ENCODE measurements at regions not wholly inside any gene's neighbourhood (a gene's known extent, or its start where the extent isn't known, plus 50 kb on each side); places are given as distances from the start of the nearest gene placed in this dataset.

DNA sequence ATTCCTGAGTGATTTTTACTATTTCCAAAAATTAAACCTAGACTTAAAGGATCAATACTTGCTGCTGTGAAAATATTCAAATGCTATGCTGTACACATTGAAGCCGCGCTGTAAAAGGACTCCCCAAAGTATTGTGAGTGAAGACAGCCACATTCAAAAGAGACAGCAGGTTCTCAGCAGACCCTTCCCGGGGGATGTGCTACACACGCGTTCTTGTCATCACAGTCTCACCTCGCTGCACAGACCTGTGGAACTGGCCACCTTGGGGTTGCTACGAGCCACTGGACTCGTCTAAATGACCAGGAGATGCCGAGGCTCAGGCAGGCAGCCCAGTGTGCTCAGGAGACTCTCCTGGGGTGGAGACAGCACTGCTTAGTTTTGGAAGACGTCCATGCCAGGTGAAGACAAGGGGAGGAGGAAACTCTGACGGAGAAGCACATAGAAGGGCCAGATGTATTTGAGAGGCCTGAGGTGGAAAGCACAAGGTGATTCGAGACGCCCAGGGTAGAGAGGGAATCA, 367.7 kb upstream of the SHH start:
- H3K36me3 Mint-ChIP-seq (ENCODE audit: low read depth) = no peaks in the 10 kb centered on the region
- TF ChIP-seq, protein P1, sequence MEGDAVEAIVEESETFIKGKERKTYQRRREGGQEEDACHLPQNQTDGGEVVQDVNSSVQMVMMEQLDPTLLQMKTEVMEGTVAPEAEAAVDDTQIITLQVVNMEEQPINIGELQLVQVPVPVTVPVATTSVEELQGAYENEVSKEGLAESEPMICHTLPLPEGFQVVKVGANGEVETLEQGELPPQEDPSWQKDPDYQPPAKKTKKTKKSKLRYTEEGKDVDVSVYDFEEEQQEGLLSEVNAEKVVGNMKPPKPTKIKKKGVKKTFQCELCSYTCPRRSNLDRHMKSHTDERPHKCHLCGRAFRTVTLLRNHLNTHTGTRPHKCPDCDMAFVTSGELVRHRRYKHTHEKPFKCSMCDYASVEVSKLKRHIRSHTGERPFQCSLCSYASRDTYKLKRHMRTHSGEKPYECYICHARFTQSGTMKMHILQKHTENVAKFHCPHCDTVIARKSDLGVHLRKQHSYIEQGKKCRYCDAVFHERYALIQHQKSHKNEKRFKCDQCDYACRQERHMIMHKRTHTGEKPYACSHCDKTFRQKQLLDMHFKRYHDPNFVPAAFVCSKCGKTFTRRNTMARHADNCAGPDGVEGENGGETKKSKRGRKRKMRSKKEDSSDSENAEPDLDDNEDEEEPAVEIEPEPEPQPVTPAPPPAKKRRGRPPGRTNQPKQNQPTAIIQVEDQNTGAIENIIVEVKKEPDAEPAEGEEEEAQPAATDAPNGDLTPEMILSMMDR (IDR thresholded peaks at IDR 0.05) = no peak
- H3K27ac Mint-ChIP-seq = no peak overlapping the region
- ChIA-PET POLR2A (no interaction called here), CTCF (no interaction called here)
- ATAC-seq (no peak), DNase-seq (no peak)
- H3K4me1 Mint-ChIP-seq (ENCODE audit: low read depth) = no peaks in the 10 kb centered on the region
- no peaks in the 10 kb centered on the region for H3K9me3 Mint-ChIP-seq
- peaks cover 4% of the 10 kb centered on the region for H3K27me3 Mint-ChIP-seq
- no peak overlapping the region for H3K4me3 Mint-ChIP-seq
- intact Hi-C loops (cut with micrococcal nuclease) = no loop called here

DNA sequence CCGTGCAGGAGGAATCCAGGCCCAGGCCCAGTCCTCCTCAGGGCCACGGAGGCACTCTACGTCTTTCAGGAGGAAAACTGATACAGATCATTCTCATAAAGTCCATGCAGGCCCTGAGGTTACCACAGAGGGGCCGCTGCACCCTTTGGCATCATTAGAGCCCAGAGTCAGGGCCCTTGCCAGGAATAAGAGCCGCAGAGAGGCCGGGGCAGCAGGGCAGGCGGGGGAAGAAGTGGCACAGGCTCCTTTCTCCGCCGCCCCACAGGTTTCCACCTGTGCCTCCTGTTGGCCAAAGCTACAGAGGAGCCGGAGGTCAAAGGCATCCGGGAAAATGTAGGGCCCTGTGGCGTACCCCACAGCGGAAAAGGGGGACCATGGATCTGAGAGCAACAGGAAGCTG, 366.6 kb upstream of the SHH start:
- Mint-ChIP-seq H3K27me3 (peaks cover 4% of the 10 kb centered on the region), H3K36me3 (ENCODE audit: low read depth) (no peaks in the 10 kb centered on the region), H3K27ac (no peak overlapping the region), H3K9me3 (no peaks in the 10 kb centered on the region), H3K4me3 (no peak overlapping the region), H3K4me1 (ENCODE audit: low read depth) (no peaks in the 10 kb centered on the region)
- intact Hi-C loops (cut with micrococcal nuclease) = no loop called here
- ChIA-PET POLR2A (no interaction called here), CTCF (no interaction called here)
- TF ChIP-seq, protein P1 (IDR thresholded peaks at IDR 0.05) = no peak
- DNase-seq (no peak), ATAC-seq (no peak)

DNA sequence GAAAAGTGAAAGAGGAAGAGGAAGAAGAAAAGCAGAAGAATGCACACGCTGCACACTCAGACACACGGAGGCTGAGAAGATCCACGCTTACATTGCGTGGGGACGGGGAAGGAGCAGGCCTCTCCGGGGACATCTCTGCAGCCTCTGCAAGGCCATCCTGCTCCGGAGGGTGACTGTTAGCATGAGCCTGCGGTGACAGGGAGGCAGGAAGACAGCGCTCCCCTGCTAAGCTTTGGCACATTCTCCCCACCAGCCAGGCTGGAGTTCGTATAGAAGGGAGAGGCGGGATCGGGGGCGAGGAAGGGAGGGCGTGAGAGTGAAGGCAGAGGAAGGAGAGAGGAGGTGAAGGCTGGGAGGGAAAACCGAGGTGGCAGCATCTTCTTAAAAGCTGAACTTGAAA, 366.0 kb upstream of the SHH start:
- no peaks in the 10 kb centered on the region for H3K4me1 Mint-ChIP-seq (ENCODE audit: low read depth)
- ATAC-seq (no peak), DNase-seq (no peak)
- H3K36me3 Mint-ChIP-seq (ENCODE audit: low read depth) = no peaks in the 10 kb centered on the region
- intact Hi-C loops (cut with micrococcal nuclease) = no loop called here
- ChIA-PET CTCF (no interaction called here), POLR2A (no interaction called here)
- TF ChIP-seq, protein P1 (IDR thresholded peaks at IDR 0.05) = no peak
- peaks cover 4% of the 10 kb centered on the region for H3K27me3 Mint-ChIP-seq
- no peak overlapping the region for H3K4me3 Mint-ChIP-seq
- no peaks in the 10 kb centered on the region for H3K9me3 Mint-ChIP-seq
- no peak overlapping the region for H3K27ac Mint-ChIP-seq

DNA sequence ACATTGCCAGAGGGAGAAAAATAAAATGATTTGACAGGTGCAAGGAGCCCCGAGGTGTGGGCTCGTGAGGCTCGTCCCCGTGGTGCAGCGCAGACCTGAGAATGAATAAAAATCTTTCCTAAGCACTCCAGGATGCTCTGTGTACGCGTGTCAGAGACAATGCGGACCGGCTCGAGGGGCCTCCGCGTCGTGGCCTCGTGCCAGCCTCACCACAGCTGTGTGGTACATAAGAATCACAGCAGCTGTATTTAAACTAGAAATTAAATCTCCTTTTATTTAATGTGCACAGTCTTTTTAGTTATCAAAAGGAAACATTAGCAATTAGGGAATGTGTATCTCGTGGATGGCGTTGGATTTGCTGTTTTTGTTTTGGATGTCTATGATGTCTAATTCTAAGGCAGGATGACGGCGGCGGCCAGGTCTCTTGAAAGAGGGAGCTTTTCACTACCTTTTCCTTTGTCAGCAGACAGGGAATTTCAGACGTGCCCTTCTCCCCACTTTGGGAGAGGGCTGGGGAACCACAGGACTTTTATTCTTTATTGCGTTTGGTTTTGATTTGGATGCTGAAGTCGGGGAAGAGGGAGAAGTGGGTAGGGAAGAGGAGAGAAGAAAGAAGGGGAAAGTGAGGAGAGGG, 365.3 kb upstream of the SHH start:
- ChIA-PET CTCF (no interaction called here), POLR2A (no interaction called here)
- Mint-ChIP-seq H3K36me3 (ENCODE audit: low read depth) (no peaks in the 10 kb centered on the region), H3K4me1 (ENCODE audit: low read depth) (no peaks in the 10 kb centered on the region), H3K27me3 (peaks cover 4% of the 10 kb centered on the region), H3K27ac (no peak overlapping the region), H3K9me3 (no peaks in the 10 kb centered on the region), H3K4me3 (no peak overlapping the region)
- intact Hi-C loops (cut with micrococcal nuclease) = no loop called here
- ATAC-seq (no peak), DNase-seq (no peak)
- TF ChIP-seq, protein P1 (IDR thresholded peaks at IDR 0.05) = no peak

DNA sequence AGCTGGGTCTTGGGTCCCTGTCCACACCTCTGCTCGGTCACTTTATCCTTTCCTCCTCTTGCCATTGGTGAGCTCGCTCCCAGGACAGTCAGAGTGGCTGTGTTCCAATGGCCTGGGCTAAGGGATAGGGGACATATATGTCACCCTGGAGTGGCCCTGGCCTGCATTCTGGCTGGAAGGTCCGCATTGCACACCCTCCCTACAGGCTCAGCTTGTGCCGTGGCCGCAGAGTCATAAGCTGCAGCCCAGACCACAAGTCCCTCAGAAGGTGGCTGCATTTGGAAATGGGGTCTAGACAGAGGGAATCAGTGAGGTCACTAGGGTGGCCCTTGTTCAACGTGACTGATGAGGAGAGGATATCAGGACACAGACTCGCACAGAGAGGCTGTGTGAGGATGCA, 363.8 kb upstream of the SHH start:
- H3K4me3 Mint-ChIP-seq = no peak overlapping the region
- POLR2A ChIA-PET = no interaction called here
- intact Hi-C loops (cut with micrococcal nuclease) = no loop called here
- H3K36me3 Mint-ChIP-seq (ENCODE audit: low read depth) = no peaks in the 10 kb centered on the region
- TF ChIP-seq, protein P1 (IDR thresholded peaks at IDR 0.05) = no peak
- no peaks in the 10 kb centered on the region for H3K9me3 Mint-ChIP-seq
- no peak for ATAC-seq
- H3K27ac Mint-ChIP-seq = no peak overlapping the region
- CTCF ChIA-PET = interaction anchor here (1.1 kb wide), 1 partner anchor 10 kb away, joined by 3 read pairs; no protein-coding TSS in a partner anchor
- H3K27me3 Mint-ChIP-seq = peaks cover 4% of the 10 kb centered on the region
- DNase-seq = no peak
- H3K4me1 Mint-ChIP-seq (ENCODE audit: low read depth) = no peaks in the 10 kb centered on the region
